ENCODE measurements at regions not wholly inside any gene's neighbourhood (a gene's known extent, or its start where the extent isn't known, plus 50 kb on each side); places are given as distances from the start of the nearest gene placed in this dataset.

DNA sequence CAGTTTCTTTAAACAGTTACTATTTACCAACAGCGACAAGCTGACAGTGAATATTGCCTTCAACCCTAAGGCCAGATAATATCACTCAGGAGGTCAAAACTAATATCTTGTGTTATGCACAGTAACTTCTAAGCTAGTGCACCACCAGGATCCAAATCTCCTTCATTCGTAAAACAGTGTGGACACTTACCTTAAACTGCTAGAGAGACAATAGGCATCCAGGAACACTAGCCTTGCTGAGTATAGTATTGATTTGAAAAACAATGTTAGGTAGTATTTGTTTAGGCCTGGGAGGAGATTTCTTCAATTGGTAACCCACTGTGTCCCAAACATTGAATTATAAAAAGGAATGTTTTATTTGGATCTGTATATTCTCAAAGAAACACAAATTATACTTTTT is 707.9 kb upstream of the UBE2E2 start:
- no peaks in the 10 kb centered on the region for H3K9me3 ChIP-seq (ENCODE audit: control insufficient read depth in 2 of 2, low read length in 2 of 2)
- no peaks in the 10 kb centered on the region for H3K36me3 ChIP-seq (ENCODE audit: control insufficient read depth in 2 of 2, insufficient read depth in 2 of 2, low read length in 2 of 2)
- no peak overlapping the region for H3K9ac ChIP-seq (ENCODE audit: low read depth in 1 of 2, low read length in 2 of 2)
- no peak overlapping the region for H3K4me3 ChIP-seq (ENCODE audit: low read length in 2 of 2)
- H3K27me3 ChIP-seq (ENCODE audit: control insufficient read depth in 2 of 2, insufficient read depth in 2 of 2, low read length in 2 of 2): no peaks in the 10 kb centered on the region
- no peaks in the 10 kb centered on the region for H3K4me1 ChIP-seq (ENCODE audit: control insufficient read depth in 2 of 2, insufficient read depth in 2 of 2, low read length in 2 of 2)
- no peak overlapping the region for H3K27ac ChIP-seq (ENCODE audit: low read depth in 2 of 2, low read length in 2 of 2)

DNA sequence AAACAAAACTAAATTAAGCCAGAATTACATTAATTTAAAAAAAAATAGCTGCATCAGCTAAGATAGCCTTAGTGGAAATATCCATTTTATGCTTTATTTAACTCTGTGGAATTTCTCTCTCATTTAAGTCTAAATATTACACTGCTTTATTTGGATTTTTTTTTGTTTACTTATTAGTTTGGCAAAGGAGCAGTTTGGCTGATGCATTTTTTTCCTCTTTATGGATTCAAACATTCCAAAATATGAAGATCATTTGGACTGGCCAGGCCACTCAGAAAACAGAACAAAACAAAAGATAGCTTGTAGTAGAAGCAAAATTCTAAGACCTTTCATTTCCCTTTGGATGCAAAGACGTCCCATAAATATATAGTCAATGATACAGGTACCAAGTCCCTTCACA is 707.3 kb upstream of the UBE2E2 start:
- Histone ChIP-seq H3K9me3 (ENCODE audit: control insufficient read depth in 2 of 2, low read length in 2 of 2) (no peaks in the 10 kb centered on the region), H3K9ac (ENCODE audit: low read depth in 1 of 2, low read length in 2 of 2) (no peak overlapping the region), H3K4me1 (ENCODE audit: control insufficient read depth in 2 of 2, insufficient read depth in 2 of 2, low read length in 2 of 2) (no peaks in the 10 kb centered on the region), H3K27me3 (ENCODE audit: control insufficient read depth in 2 of 2, insufficient read depth in 2 of 2, low read length in 2 of 2) (no peaks in the 10 kb centered on the region), H3K4me3 (ENCODE audit: low read length in 2 of 2) (no peak overlapping the region), H3K36me3 (ENCODE audit: control insufficient read depth in 2 of 2, insufficient read depth in 2 of 2, low read length in 2 of 2) (no peaks in the 10 kb centered on the region), H3K27ac (ENCODE audit: low read depth in 2 of 2, low read length in 2 of 2) (no peak overlapping the region)

DNA sequence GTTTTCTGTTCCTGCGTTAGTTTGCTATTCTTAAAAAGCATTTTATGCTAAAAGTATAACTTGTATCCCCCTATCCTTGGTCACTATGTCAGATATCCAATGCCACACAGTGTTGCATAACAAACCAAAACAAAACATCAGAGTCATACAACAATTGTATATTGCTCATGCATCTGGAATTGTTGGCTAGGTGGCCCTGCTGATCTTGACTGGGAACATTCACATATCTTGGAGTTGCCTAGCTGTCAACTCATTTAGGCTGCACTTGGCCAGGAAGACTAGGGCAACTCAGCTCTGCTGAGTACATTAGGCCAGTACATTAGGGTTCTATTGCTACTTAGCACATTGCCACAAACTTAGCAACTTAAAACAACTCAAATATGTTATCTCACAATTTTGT is 706.5 kb upstream of the UBE2E2 start:
- no peak overlapping the region for H3K9ac ChIP-seq (ENCODE audit: low read depth in 1 of 2, low read length in 2 of 2)
- H3K4me1 ChIP-seq (ENCODE audit: control insufficient read depth in 2 of 2, insufficient read depth in 2 of 2, low read length in 2 of 2): no peaks in the 10 kb centered on the region
- H3K4me3 ChIP-seq (ENCODE audit: low read length in 2 of 2): no peak overlapping the region
- no peaks in the 10 kb centered on the region for H3K27me3 ChIP-seq (ENCODE audit: control insufficient read depth in 2 of 2, insufficient read depth in 2 of 2, low read length in 2 of 2)
- no peak overlapping the region for H3K27ac ChIP-seq (ENCODE audit: low read depth in 2 of 2, low read length in 2 of 2)
- no peaks in the 10 kb centered on the region for H3K36me3 ChIP-seq (ENCODE audit: control insufficient read depth in 2 of 2, insufficient read depth in 2 of 2, low read length in 2 of 2)
- no peaks in the 10 kb centered on the region for H3K9me3 ChIP-seq (ENCODE audit: control insufficient read depth in 2 of 2, low read length in 2 of 2)

DNA sequence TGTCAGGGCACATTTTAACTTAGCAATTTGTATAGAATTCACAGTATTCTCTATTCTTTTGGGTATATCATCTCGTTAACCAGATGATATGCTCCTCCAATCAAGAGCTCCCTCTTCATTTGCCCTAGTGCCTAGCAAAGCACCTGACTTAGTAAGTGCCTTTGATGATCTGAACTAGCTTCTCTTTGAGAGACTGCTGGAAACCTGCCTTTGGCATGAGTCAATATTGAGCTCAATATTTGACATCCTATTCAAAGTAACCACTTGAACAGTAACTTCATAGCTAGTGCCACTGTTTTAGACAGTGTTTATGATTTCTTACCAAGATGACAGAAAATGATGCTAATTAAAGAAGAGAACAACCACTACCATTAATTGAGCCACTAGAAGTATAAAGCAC is 696.3 kb upstream of the UBE2E2 start:
- no peaks in the 10 kb centered on the region for H3K4me1 ChIP-seq (ENCODE audit: control insufficient read depth in 2 of 2, insufficient read depth in 2 of 2, low read length in 2 of 2)
- H3K9ac ChIP-seq (ENCODE audit: low read depth in 1 of 2, low read length in 2 of 2): no peak overlapping the region
- H3K36me3 ChIP-seq (ENCODE audit: control insufficient read depth in 2 of 2, insufficient read depth in 2 of 2, low read length in 2 of 2): no peaks in the 10 kb centered on the region
- H3K9me3 ChIP-seq (ENCODE audit: control insufficient read depth in 2 of 2, low read length in 2 of 2): no peaks in the 10 kb centered on the region
- no peak overlapping the region for H3K4me3 ChIP-seq (ENCODE audit: low read length in 2 of 2)
- no peaks in the 10 kb centered on the region for H3K27me3 ChIP-seq (ENCODE audit: control insufficient read depth in 2 of 2, insufficient read depth in 2 of 2, low read length in 2 of 2)
- no peak overlapping the region for H3K27ac ChIP-seq (ENCODE audit: low read depth in 2 of 2, low read length in 2 of 2)

DNA sequence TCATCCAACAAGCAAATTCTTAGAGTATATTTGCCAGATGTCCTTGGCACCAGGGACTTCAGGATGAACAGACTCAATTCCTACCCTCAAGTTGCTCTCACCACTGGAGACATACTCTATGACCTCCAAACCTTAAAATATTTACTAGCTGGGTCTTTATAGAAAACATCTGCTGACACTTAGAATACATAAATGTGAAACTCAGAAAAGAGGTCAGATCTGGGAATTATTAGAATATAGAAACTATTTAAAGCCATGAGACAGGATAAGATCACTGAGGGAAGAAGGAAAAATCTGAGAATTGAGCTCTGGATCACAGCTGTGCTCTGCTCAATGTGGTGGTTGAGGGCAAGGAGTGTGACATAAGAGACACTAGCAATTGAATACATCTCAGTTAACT is 695.4 kb upstream of the UBE2E2 start:
- no peak overlapping the region for H3K4me3 ChIP-seq (ENCODE audit: low read length in 2 of 2)
- H3K27ac ChIP-seq (ENCODE audit: low read depth in 2 of 2, low read length in 2 of 2): no peak overlapping the region
- no peaks in the 10 kb centered on the region for H3K36me3 ChIP-seq (ENCODE audit: control insufficient read depth in 2 of 2, insufficient read depth in 2 of 2, low read length in 2 of 2)
- no peaks in the 10 kb centered on the region for H3K4me1 ChIP-seq (ENCODE audit: control insufficient read depth in 2 of 2, insufficient read depth in 2 of 2, low read length in 2 of 2)
- H3K9ac ChIP-seq (ENCODE audit: low read depth in 1 of 2, low read length in 2 of 2): no peak overlapping the region
- H3K9me3 ChIP-seq (ENCODE audit: control insufficient read depth in 2 of 2, low read length in 2 of 2): no peaks in the 10 kb centered on the region
- no peaks in the 10 kb centered on the region for H3K27me3 ChIP-seq (ENCODE audit: control insufficient read depth in 2 of 2, insufficient read depth in 2 of 2, low read length in 2 of 2)

DNA sequence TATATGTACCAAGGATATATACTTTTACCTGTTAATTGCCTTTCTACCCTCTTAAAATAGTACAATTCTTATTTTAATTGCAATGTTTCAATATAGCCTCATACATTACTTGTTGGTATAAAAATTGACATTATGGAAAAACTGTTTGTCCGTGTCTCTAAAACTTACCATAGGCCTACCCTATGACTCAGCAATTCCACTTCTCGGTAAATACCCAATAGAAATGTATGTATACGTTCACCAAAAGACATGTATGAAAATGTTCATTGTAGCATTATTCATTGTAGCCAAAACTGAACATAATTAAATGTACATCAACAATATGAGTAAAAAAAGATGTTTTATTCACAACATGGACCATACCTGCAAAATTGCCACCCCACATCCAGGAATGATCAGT is 679.2 kb upstream of the UBE2E2 start:
- Histone ChIP-seq H3K4me1 (ENCODE audit: control insufficient read depth in 2 of 2, insufficient read depth in 2 of 2, low read length in 2 of 2) (no peaks in the 10 kb centered on the region), H3K36me3 (ENCODE audit: control insufficient read depth in 2 of 2, insufficient read depth in 2 of 2, low read length in 2 of 2) (no peaks in the 10 kb centered on the region), H3K27me3 (ENCODE audit: control insufficient read depth in 2 of 2, insufficient read depth in 2 of 2, low read length in 2 of 2) (no peaks in the 10 kb centered on the region), H3K9me3 (ENCODE audit: control insufficient read depth in 2 of 2, low read length in 2 of 2) (no peaks in the 10 kb centered on the region), H3K9ac (ENCODE audit: low read depth in 1 of 2, low read length in 2 of 2) (no peak overlapping the region), H3K4me3 (ENCODE audit: low read length in 2 of 2) (no peak overlapping the region), H3K27ac (ENCODE audit: low read depth in 2 of 2, low read length in 2 of 2) (no peak overlapping the region)

DNA sequence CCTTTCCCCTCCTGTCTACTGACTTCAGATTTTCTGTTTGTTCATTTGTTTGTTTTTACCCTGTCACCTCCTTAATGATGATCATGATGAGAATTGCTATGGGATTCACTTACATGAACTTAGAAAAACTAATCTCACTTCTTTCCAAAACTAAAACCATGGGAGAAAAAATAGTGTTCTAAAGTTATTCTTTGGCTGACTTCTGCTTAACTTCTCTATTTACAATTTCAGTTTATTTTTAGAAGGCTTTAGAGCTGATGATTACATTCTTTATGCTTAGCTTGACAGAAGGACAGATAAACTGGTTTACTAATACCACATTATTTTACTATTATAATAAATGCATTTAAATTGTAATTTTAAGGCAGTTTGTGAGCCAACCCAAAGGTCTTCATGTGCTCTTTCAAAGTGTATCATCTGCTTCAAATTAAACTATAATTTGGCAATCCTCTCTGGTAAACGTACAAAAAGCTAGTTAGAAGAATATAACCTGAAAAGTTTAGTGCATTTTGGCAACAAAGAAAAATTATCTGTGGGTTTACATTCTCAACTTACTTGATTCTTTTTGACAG is 676.8 kb upstream of the UBE2E2 start:
- Histone ChIP-seq H3K4me1 (ENCODE audit: control insufficient read depth in 2 of 2, insufficient read depth in 2 of 2, low read length in 2 of 2) (no peaks in the 10 kb centered on the region), H3K4me3 (ENCODE audit: low read length in 2 of 2) (no peak overlapping the region), H3K27ac (ENCODE audit: low read depth in 2 of 2, low read length in 2 of 2) (no peak overlapping the region), H3K27me3 (ENCODE audit: control insufficient read depth in 2 of 2, insufficient read depth in 2 of 2, low read length in 2 of 2) (no peaks in the 10 kb centered on the region), H3K9me3 (ENCODE audit: control insufficient read depth in 2 of 2, low read length in 2 of 2) (no peaks in the 10 kb centered on the region), H3K36me3 (ENCODE audit: control insufficient read depth in 2 of 2, insufficient read depth in 2 of 2, low read length in 2 of 2) (no peaks in the 10 kb centered on the region), H3K9ac (ENCODE audit: low read depth in 1 of 2, low read length in 2 of 2) (no peak overlapping the region)

DNA sequence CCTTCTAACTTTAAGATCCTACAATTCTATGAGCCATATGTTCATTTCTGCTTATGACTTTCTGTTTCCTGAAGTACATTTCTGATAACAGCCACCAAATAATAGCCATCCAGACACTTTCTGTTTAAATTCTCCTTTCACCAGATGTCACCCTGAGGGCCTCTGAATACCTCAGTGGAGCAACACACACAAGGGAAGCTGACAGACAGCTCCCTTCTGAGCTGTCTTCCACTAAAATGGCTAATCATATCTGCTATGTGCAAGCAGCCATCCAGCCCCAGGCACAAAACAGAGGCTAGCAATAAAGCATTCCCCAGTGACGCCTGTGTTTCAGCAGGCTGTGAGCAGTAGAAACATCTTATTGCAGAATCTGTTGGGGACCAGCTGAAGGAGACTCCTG is 666.6 kb upstream of the UBE2E2 start:
- Histone ChIP-seq H3K4me1 (ENCODE audit: control insufficient read depth in 2 of 2, insufficient read depth in 2 of 2, low read length in 2 of 2) (no peaks in the 10 kb centered on the region), H3K9me3 (ENCODE audit: control insufficient read depth in 2 of 2, low read length in 2 of 2) (no peaks in the 10 kb centered on the region), H3K9ac (ENCODE audit: low read depth in 1 of 2, low read length in 2 of 2) (no peak overlapping the region), H3K27ac (ENCODE audit: low read depth in 2 of 2, low read length in 2 of 2) (no peak overlapping the region), H3K36me3 (ENCODE audit: control insufficient read depth in 2 of 2, insufficient read depth in 2 of 2, low read length in 2 of 2) (no peaks in the 10 kb centered on the region), H3K27me3 (ENCODE audit: control insufficient read depth in 2 of 2, insufficient read depth in 2 of 2, low read length in 2 of 2) (no peaks in the 10 kb centered on the region), H3K4me3 (ENCODE audit: low read length in 2 of 2) (no peak overlapping the region)

DNA sequence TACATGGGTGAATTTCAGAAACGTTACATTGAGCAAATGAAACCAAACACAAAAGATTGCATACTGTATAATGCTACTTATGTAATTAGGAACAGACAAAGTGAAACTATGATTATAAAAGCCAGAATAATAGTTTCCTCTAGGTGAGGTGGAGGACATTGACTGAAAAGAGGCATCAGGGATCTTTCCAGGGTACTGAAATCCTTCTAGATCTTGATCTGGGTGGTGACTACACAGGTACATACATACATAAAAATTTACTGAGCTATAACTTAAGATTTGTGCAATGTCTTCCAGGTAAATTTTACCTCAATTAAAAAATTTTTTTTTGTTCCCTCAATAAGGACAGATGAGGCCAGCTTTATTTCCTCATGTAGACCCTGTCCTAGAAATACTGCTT is 665.6 kb upstream of the UBE2E2 start:
- H3K27ac ChIP-seq (ENCODE audit: low read depth in 2 of 2, low read length in 2 of 2): no peak overlapping the region
- no peaks in the 10 kb centered on the region for H3K4me1 ChIP-seq (ENCODE audit: control insufficient read depth in 2 of 2, insufficient read depth in 2 of 2, low read length in 2 of 2)
- H3K27me3 ChIP-seq (ENCODE audit: control insufficient read depth in 2 of 2, insufficient read depth in 2 of 2, low read length in 2 of 2): no peaks in the 10 kb centered on the region
- H3K36me3 ChIP-seq (ENCODE audit: control insufficient read depth in 2 of 2, insufficient read depth in 2 of 2, low read length in 2 of 2): no peaks in the 10 kb centered on the region
- H3K9me3 ChIP-seq (ENCODE audit: control insufficient read depth in 2 of 2, low read length in 2 of 2): no peaks in the 10 kb centered on the region
- H3K4me3 ChIP-seq (ENCODE audit: low read length in 2 of 2): no peak overlapping the region
- H3K9ac ChIP-seq (ENCODE audit: low read depth in 1 of 2, low read length in 2 of 2): no peak overlapping the region

DNA sequence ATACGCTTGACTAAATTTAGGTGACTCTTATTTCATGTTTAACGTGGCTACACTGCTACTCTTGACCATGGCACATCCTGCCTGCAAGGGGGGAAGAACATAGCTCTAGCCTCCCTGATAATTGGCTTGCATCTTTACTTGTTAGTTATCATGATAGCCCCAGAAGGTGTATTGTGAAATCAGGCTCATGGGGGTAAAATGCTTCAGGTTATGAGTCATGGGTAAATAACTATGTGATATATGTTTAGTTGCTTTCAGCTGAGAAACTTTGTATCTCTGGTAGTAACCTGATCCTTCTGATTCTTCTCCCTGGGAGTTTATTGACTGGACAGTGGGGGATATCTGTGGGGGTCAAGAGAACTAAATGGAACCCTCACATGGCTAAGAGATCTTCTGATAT is 660.8 kb upstream of the UBE2E2 start:
- Histone ChIP-seq H3K9me3 (ENCODE audit: control insufficient read depth in 2 of 2, low read length in 2 of 2) (no peaks in the 10 kb centered on the region), H3K27ac (ENCODE audit: low read depth in 2 of 2, low read length in 2 of 2) (no peak overlapping the region), H3K9ac (ENCODE audit: low read depth in 1 of 2, low read length in 2 of 2) (no peak overlapping the region), H3K4me1 (ENCODE audit: control insufficient read depth in 2 of 2, insufficient read depth in 2 of 2, low read length in 2 of 2) (no peaks in the 10 kb centered on the region), H3K27me3 (ENCODE audit: control insufficient read depth in 2 of 2, insufficient read depth in 2 of 2, low read length in 2 of 2) (no peaks in the 10 kb centered on the region), H3K36me3 (ENCODE audit: control insufficient read depth in 2 of 2, insufficient read depth in 2 of 2, low read length in 2 of 2) (no peaks in the 10 kb centered on the region), H3K4me3 (ENCODE audit: low read length in 2 of 2) (no peak overlapping the region)

All from mucosa of rectum (tissue), 2 donors.